SU-DHL-6 (cell line): ENCODE measurements at regions not wholly inside any gene's neighbourhood (a gene's known extent, or its start where the extent isn't known, plus 50 kb on each side); places are given as distances from the start of the nearest gene placed in this dataset.

Experiments used
- CTCF ChIP-seq: fragments of 200-600 bp; sonication (generic); IDR thresholded peaks from one replicate; pipeline ENCODE4 v1.5.1; 2017; ENCODE audit warnings: antibody characterized with exemption, mild to moderate bottlenecking, low read length, moderate library complexity; ENCODE audit not compliant: insufficient read depth, poor library complexity, severe bottlenecking
- EZH2phosphoT487 ChIP-seq: fragments of 200-600 bp; sonication (generic), shearing (Covaris generic); conservative IDR thresholded peaks from 2 replicates; pipeline ENCODE4 v1.6.1; 2018; ENCODE audit warnings: mild to moderate bottlenecking, antibody characterized with exemption, low read length, moderate library complexity, mixed read lengths

- TF ChIP-seq CTCF, result no peak
- TF ChIP-seq EZH2phosphoT487, result no peak
These were observed 226.3 kb downstream of the PHLDA1 start for GRCh38 chr12:75805320-75805719.
